T-helper 17 cell (primary cell): ENCODE measurements at regions not wholly inside any gene's neighbourhood (a gene's known extent, or its start where the extent isn't known, plus 50 kb on each side); places are given as distances from the start of the nearest gene placed in this dataset.

Experiments used
- ATAC-seq: fragments of 150-1000 bp; cut with Tn5 transposase; 2 replicates; pipeline ENCODE4 v1.10.0; 2021; ENCODE audit warnings: mild to moderate bottlenecking, moderate library complexity
- DNase-seq, 3 donors: peaks; one replicate each; pipeline versions ENCODE4 v3.0.0 to v3.0.0-alpha.2; 2020 to 2021
- H3K9me3 ChIP-seq: one replicate; pipeline ENCODE4 v1.7.0; 2013; ENCODE audit warnings: low read length, mild to moderate bottlenecking; ENCODE audit not compliant: control insufficient read depth, poor library complexity, severe bottlenecking
- H3K27ac Mint-ChIP-seq: one replicate; pipeline ENCODE4 v1.8.0; 2022; ENCODE audit warnings: mild to moderate bottlenecking, moderate library complexity, mixed read lengths
- H3K27me3 Mint-ChIP-seq: one replicate; pipeline ENCODE4 v1.8.0; 2022; ENCODE audit warnings: mixed read lengths
- H3K36me3 Mint-ChIP-seq: one replicate; pipeline ENCODE4 v1.8.0; 2022; ENCODE audit warnings: low read depth, mixed read lengths
- H3K4me1 Mint-ChIP-seq: one replicate; pipeline ENCODE4 v1.8.0; 2022; ENCODE audit warnings: mild to moderate bottlenecking, mixed read lengths
- H3K4me3 Mint-ChIP-seq: one replicate; pipeline ENCODE4 v1.8.0; 2022; ENCODE audit warnings: mild to moderate bottlenecking, moderate library complexity, mixed read lengths

DNA sequence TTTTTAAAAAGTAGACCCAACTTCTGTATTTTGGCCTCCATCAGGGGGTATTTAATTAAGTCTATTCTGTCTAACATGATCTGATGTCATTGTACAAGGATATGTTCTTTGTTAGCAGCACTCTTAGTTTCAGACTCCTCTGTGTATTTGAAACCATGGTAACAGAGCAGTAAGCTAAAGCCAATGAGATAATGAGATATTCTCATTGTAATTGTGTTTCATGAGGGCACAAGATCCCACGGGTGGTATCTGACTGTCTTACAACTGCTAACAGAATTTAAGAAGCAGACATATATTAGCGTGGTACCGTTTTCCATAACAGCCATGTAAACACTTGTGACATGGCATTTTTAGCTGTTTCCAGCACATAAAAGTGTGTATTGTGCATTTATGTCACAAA lies 251.2 kb upstream of the VEPH1 start:
- Mint-ChIP-seq H3K27me3 (no peaks in the 10 kb centered on the region), H3K4me3 (no peak overlapping the region), H3K36me3 (no peaks in the 10 kb centered on the region), H3K27ac (no peak overlapping the region), H3K4me1 (no peaks in the 10 kb centered on the region)
- no peaks in the 10 kb centered on the region for H3K9me3 ChIP-seq
- ATAC-seq (no peak), DNase-seq (no peak)

DNA sequence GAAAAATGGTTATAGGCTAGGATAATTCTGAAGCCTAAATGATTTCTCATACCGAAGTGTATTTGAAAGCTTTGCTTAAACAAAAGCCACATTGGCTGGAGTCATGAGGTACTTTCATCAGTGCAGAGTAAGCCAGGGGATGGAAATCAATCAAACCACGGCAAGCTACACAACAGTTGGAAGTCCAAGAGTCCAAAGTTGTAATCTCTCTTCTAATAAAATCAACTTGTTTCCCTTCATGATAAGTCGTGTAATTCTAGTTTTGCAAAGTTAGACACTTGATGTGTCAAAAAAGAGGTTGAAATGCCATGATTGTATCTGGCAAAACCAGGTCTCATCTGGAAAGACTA lies 250.5 kb upstream of the VEPH1 start:
- DNase-seq, result no peak
- H3K27me3 Mint-ChIP-seq, result no peaks in the 10 kb centered on the region
- no peaks in the 10 kb centered on the region for H3K4me1 Mint-ChIP-seq
- no peak overlapping the region for H3K27ac Mint-ChIP-seq
- no peak for ATAC-seq
- no peak overlapping the region for H3K4me3 Mint-ChIP-seq
- no peaks in the 10 kb centered on the region for H3K36me3 Mint-ChIP-seq
- no peaks in the 10 kb centered on the region for H3K9me3 ChIP-seq

DNA sequence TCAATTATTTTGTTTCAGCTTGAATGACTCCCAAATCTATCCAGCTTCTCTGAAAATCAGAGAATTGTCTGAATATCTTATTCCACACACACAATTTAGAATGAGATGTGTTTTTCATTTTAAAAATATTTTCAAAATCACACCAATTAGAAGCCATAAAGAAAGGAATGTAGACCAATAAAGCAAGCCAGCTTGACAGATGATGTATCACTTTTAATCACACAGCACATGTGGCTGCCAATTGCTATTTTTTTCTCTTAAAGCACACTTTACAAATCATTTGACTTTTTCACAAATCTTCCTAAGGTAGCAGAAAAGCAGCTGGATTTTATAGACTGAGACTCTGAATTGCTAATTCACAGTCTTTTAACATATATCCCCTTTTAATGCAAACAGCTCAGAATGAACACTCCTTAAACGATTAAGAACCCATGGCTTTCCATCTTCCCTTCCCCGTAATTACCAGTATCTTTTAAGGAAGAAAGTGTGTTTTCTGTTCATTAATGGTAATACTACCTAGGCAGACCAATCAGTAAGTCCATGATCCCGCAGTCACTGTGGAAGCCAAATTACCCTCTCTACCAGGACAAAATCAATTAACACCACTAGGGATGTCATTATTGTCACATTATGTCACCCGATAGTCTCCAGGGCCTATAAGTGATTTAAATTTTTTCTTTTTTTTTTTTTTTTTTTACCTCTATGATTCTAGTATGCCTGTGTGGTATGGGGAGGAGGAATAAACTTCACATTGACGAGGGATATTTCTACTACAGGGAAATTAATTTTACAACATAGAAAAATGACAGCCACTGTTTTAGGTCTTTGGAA lies 250.0 kb upstream of the VEPH1 start:
- no peaks in the 10 kb centered on the region for H3K4me1 Mint-ChIP-seq
- H3K4me3 Mint-ChIP-seq, result no peak overlapping the region
- no peak overlapping the region for H3K27ac Mint-ChIP-seq
- no peak for ATAC-seq
- H3K9me3 ChIP-seq, result no peaks in the 10 kb centered on the region
- H3K27me3 Mint-ChIP-seq, result no peaks in the 10 kb centered on the region
- DNase-seq, result no peak
- no peaks in the 10 kb centered on the region for H3K36me3 Mint-ChIP-seq

DNA sequence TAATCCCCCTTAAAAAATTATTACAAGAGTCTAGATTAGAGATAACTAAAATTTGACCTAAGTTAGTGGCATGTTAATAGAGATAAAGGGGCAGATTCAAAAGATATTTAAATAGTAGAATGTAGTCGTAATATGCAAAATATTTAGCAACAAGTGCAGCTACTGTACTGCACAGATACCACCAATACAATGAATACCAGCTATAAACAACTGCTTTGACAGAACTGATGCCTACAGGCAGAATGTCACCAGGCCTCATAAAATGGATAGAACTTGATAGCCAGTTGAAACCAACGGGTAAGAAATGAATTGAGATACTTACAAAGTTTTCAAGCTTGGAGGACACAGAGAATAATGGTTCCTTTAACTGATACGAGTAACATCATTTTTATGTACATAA lies 249.3 kb upstream of the VEPH1 start:
- H3K4me1 Mint-ChIP-seq, result no peaks in the 10 kb centered on the region
- H3K4me3 Mint-ChIP-seq, result no peak overlapping the region
- DNase-seq (no peak), ATAC-seq (no peak)
- no peaks in the 10 kb centered on the region for H3K27me3 Mint-ChIP-seq
- H3K36me3 Mint-ChIP-seq, result peaks cover 2% of the 10 kb centered on the region
- no peaks in the 10 kb centered on the region for H3K9me3 ChIP-seq
- no peak overlapping the region for H3K27ac Mint-ChIP-seq

DNA sequence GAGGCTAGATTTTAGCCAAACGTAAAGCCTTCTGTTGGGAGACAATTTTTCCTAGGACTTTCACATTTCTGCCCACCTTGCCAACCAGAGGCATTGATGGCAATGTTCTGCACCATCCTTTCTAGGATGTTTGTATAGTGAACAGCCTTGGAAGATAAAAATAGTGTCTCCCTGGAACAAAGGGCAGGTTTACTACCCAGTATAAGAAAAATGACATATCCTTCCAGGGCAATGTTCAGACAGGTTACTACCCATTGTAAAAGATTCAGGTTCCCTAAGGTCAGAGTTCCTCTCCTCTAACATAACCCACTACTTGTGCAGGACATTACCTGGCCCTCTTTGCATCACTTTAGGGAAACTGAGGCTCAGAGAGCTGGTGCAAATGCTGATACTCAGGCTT lies 248.2 kb upstream of the VEPH1 start:
- Mint-ChIP-seq H3K36me3 (peaks cover 2% of the 10 kb centered on the region), H3K4me1 (no peaks in the 10 kb centered on the region), H3K27ac (no peak overlapping the region), H3K4me3 (no peak overlapping the region), H3K27me3 (no peaks in the 10 kb centered on the region)
- H3K9me3 ChIP-seq, result no peaks in the 10 kb centered on the region
- DNase-seq, result no peak
- ATAC-seq, result no peak

DNA sequence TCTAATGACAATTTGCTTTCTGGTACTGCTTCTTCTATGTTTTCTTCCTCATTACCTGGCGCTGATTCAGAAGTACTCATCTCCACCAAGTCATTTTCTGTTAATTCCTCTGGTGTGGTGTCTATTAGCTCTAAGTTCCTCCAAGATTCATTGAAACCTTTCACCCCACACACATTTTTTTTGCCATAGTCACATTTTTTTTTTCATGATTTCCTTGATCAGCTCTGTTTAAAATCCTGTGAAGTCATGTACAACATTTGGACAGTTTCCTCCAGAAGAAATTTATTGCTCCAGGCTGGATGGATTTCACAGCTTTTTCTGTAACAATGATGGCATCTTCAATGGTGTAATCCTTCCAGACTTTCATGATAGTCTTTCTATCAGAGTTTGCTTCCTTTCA lies 243.2 kb upstream of the VEPH1 start:
- Mint-ChIP-seq H3K27me3 (no peaks in the 10 kb centered on the region), H3K4me3 (no peak overlapping the region), H3K27ac (no peak overlapping the region), H3K4me1 (no peaks in the 10 kb centered on the region), H3K36me3 (peaks cover 2% of the 10 kb centered on the region)
- ATAC-seq (no peak), DNase-seq (no peak)
- H3K9me3 ChIP-seq, result no peaks in the 10 kb centered on the region

DNA sequence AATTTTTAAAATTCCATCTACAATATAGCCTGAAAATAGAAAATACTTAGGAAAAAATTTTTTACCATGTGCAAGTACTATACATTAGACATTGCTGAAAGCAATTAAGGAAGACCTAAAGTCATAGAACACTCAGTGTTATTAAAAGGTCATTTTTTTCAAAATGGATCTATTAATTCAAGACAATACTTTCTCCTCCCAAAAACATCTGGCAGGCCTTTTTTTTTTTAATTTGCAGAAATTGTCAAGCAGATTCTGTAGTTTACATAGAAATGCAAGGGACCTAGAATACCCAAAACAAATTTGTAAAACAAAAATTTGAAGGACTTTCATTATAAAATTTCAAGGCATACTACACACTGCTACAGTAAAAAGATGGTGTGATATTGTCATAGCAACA lies 238.4 kb upstream of the VEPH1 start:
- Mint-ChIP-seq H3K4me3 (no peak overlapping the region), H3K27ac (no peak overlapping the region), H3K36me3 (no peaks in the 10 kb centered on the region), H3K4me1 (no peaks in the 10 kb centered on the region), H3K27me3 (no peaks in the 10 kb centered on the region)
- no peak for DNase-seq
- ATAC-seq, result no peak
- H3K9me3 ChIP-seq, result no peaks in the 10 kb centered on the region

DNA sequence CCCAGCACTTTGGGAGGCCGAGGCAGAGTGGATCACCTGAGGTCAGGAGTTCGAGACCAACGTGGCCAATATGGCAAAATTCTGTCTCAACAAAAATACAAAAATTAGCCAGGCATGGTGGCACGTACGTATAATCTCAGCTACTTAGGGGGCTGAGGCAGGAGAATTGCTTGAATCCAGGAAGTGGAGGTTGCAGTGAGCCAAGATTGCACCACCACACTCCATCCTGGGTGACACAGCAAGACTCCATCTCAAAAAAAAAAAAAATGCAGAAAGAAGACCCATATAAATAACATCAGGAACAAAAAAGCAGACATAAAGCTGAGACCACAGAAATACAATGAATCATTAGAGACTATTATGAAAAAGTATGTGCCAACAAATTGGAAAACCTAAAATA lies 235.2 kb upstream of the VEPH1 start:
- H3K9me3 ChIP-seq, result no peaks in the 10 kb centered on the region
- DNase-seq (no peak), ATAC-seq (no peak)
- Mint-ChIP-seq H3K4me3 (no peak overlapping the region), H3K4me1 (no peaks in the 10 kb centered on the region), H3K27me3 (no peaks in the 10 kb centered on the region), H3K36me3 (no peaks in the 10 kb centered on the region), H3K27ac (no peak overlapping the region)

DNA sequence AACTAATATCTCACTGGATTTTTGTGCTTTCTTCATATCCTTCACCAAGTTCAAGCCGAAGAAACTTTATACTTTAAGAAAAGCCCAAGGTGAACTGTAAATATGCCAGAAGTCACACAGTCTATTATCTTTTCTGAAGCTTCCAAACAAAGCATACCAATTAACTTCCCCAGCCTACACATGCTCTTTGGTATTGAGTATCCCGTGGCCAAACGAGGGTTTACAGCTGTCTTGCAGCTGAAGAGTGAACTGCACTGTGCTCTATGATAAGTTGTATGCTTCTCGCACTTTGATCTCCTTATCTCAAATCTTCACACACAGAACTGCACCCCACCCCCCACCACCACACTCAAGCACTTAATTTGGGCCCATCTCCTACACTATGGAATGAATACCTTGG lies 215.6 kb upstream of the VEPH1 start:
- H3K4me1 Mint-ChIP-seq, result no peaks in the 10 kb centered on the region
- peaks cover 2% of the 10 kb centered on the region for H3K9me3 ChIP-seq
- no peak overlapping the region for H3K4me3 Mint-ChIP-seq
- H3K36me3 Mint-ChIP-seq, result no peaks in the 10 kb centered on the region
- DNase-seq (no peak), ATAC-seq (no peak)
- H3K27ac Mint-ChIP-seq, result no peak overlapping the region
- H3K27me3 Mint-ChIP-seq, result no peaks in the 10 kb centered on the region

DNA sequence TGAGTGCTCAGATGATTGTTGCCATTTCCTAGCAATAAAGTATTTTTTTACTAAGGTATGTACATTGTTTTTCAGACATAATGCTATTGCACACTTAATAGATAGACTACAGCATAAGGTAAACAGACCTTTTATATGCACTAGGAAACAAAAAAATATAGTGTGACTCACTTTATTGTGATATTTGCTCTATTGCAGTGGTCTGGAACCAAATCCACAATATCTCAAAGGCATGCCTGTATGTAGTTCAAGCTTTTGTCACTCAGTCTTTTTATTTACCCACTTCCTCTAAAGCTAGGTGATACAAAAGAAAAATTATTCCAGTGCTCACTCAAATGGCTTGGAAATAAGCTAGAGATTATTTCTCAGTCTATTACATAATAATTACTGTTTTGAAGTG lies 209.9 kb upstream of the VEPH1 start:
- H3K4me3 Mint-ChIP-seq, result no peak overlapping the region
- ATAC-seq (no peak), DNase-seq (no peak)
- no peaks in the 10 kb centered on the region for H3K36me3 Mint-ChIP-seq
- no peaks in the 10 kb centered on the region for H3K4me1 Mint-ChIP-seq
- H3K9me3 ChIP-seq, result no peaks in the 10 kb centered on the region
- H3K27me3 Mint-ChIP-seq, result no peaks in the 10 kb centered on the region
- no peak overlapping the region for H3K27ac Mint-ChIP-seq

DNA sequence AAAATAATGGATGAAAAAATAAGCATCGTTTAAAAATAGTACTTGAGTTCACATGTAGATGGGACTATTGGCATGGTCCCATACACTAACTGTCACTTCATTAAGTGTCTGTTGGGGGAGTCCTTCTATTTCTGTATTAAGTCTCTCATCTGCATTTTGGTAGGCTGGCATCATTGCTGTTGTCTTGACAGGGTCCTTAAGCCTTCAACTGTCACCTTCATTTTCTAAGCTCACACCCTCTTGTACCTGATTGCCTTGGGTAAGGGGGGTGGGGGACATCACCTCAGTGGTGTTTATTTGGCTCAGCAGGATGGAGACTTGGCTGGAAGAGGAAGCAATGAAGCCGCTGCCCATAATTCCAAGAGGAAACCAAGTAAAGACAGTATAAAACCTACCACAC lies 202.0 kb upstream of the VEPH1 start:
- H3K27ac Mint-ChIP-seq, result no peak overlapping the region
- ATAC-seq, result no peak
- H3K4me3 Mint-ChIP-seq, result no peak overlapping the region
- no peak for DNase-seq
- no peaks in the 10 kb centered on the region for H3K36me3 Mint-ChIP-seq
- no peaks in the 10 kb centered on the region for H3K4me1 Mint-ChIP-seq
- H3K27me3 Mint-ChIP-seq, result no peaks in the 10 kb centered on the region
- no peaks in the 10 kb centered on the region for H3K9me3 ChIP-seq

DNA sequence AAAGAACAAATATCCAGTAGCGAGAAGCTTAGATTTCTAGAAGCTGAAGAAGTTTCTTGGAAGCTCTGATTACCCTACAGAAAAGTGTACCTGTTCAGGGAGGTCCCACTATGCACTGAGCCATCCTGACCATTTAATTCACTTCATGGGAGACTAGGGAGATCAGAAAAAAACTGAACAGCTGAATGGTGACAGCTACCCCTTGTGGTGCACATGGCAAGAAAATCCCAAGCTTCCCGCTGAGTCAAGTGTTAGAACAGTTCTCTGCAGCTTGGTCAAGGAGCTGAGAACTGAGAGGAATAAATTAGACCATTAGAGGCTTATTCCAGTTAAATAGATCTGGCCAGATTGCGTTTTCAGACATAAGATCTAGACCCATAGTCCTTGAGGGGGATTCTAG lies 197.2 kb upstream of the VEPH1 start:
- H3K4me3 Mint-ChIP-seq, result no peak overlapping the region
- no peaks in the 10 kb centered on the region for H3K4me1 Mint-ChIP-seq
- no peaks in the 10 kb centered on the region for H3K9me3 ChIP-seq
- DNase-seq (no peak), ATAC-seq (no peak)
- H3K27ac Mint-ChIP-seq, result no peak overlapping the region
- no peaks in the 10 kb centered on the region for H3K36me3 Mint-ChIP-seq
- no peaks in the 10 kb centered on the region for H3K27me3 Mint-ChIP-seq

DNA sequence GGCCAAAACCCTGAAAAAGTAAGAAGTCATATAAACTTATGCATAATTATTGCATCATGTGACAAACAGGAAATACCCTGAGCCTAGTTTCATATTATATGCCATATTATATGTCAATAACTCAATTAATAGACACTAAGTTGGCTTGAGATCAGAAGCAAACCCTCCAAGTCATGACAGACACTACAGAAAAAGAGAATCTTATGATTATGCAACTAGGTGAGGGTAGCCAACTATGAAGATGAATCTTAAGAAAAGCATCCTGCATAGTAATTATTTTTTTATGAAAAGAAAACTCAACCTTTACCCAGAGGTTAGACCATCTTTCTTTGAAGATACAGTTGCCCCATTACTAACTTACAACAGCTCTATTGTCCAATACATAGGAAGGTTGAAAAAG lies 192.4 kb upstream of the VEPH1 start:
- DNase-seq (no peak), ATAC-seq (no peak)
- Mint-ChIP-seq H3K27ac (no peak overlapping the region), H3K27me3 (no peaks in the 10 kb centered on the region), H3K4me1 (no peaks in the 10 kb centered on the region), H3K4me3 (no peak overlapping the region), H3K36me3 (no peaks in the 10 kb centered on the region)
- no peaks in the 10 kb centered on the region for H3K9me3 ChIP-seq

DNA sequence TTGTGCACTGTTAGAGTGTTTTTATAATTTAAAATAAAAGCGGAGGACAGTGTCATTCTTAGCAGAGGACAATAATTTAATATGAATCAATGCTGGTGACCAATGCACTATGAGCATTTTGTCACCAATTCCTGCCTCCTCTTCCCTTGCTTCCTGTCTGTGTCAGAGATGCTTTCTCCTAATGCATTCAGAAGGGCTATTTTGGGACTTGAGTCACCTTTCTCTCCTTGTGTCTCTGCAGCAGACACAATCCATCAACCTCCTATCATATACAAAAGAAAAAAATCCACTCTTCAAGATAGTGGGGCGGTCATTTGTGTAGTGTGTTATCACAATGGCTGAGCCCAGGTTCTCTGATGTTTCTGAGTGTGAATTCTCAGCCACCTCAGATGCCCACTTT lies 191.9 kb upstream of the VEPH1 start:
- Mint-ChIP-seq H3K27ac (no peak overlapping the region), H3K27me3 (no peaks in the 10 kb centered on the region), H3K36me3 (no peaks in the 10 kb centered on the region), H3K4me1 (no peaks in the 10 kb centered on the region), H3K4me3 (no peak overlapping the region)
- ATAC-seq (no peak), DNase-seq (no peak)
- no peaks in the 10 kb centered on the region for H3K9me3 ChIP-seq
